GM19452 (cell line): ENCODE measurements at regions not wholly inside any gene's neighbourhood (a gene's known extent, or its start where the extent isn't known, plus 50 kb on each side); places are given as distances from the start of the nearest gene placed in this dataset.
"Not testable (repeated sequence)": the region's sequence is repeated elsewhere in the genome, so short reads cannot be mapped to it uniquely, and the experiment has no call there.

ENCODE experiments used
- ATAC-seq: cut with Tn5 transposase; IDR thresholded peaks from one replicate; pipeline ENCODE4 v1.9.1; 2021; ENCODE audit not compliant: unreplicated experiment

GRCh38 chr10:44724415-44725174, 186.5 kb upstream of the TMEM72 start:
- peak; percentile 52 for ATAC-seq

- peak; percentile 74 for ATAC-seq
Measured at GRCh38 chr10:44725404-44725803, 185.7 kb upstream of the TMEM72 start.

- no peak for ATAC-seq
Measured at GRCh38 chr10:44731283-44731682, 179.9 kb upstream of the TMEM72 start.

- no peak for ATAC-seq
Measured at GRCh38 chr10:44733501-44734488, 177.3 kb upstream of the TMEM72 start.

- ATAC-seq, result no peak
Measured at GRCh38 chr10:44742248-44742647, 168.9 kb upstream of the TMEM72 start.

GRCh38 chr10:44743535-44743934, 167.6 kb upstream of the TMEM72 start:
- no peak for ATAC-seq

GRCh38 chr10:44745920-44746319, 165.2 kb upstream of the TMEM72 start:
- no peak for ATAC-seq

GRCh38 chr10:44747593-44748172, 163.5 kb upstream of the TMEM72 start:
- no peak for ATAC-seq

GRCh38 chr10:44749151-44749550, 162.0 kb upstream of the TMEM72 start:
- ATAC-seq, result no peak

GRCh38 chr10:44752451-44753441, 158.4 kb upstream of the TMEM72 start:
- ATAC-seq, result no peak

- ATAC-seq, result not testable (repeated sequence)
Measured at GRCh38 chr10:44754355-44754754, 156.8 kb upstream of the TMEM72 start.

GRCh38 chr10:44755481-44755880, 155.7 kb upstream of the TMEM72 start:
- no peak for ATAC-seq

GRCh38 chr10:44756216-44756615, 154.9 kb upstream of the TMEM72 start:
- no peak for ATAC-seq

GRCh38 chr10:44757551-44758205, 153.5 kb upstream of the TMEM72 start:
- ATAC-seq, result no peak

GRCh38 chr10:44759122-44759521, 152.0 kb upstream of the TMEM72 start:
- ATAC-seq, result no peak

GRCh38 chr10:44760513-44760912, 150.6 kb upstream of the TMEM72 start:
- no peak for ATAC-seq

GRCh38 chr10:44761076-44761475, 150.1 kb upstream of the TMEM72 start:
- ATAC-seq, result no peak

- no peak for ATAC-seq
Measured at GRCh38 chr10:44763331-44763730, 147.8 kb upstream of the TMEM72 start.

GRCh38 chr10:44765299-44765698, 145.8 kb upstream of the TMEM72 start:
- ATAC-seq, result no peak

- no peak for ATAC-seq
Measured at GRCh38 chr10:44766631-44767030, 144.5 kb upstream of the TMEM72 start.
